CD4-positive, alpha-beta T cell treated with Interleukin-17A for 1 hour (primary cell): ENCODE measurements at regions not wholly inside any gene's neighbourhood (a gene's known extent, or its start where the extent isn't known, plus 50 kb on each side); places are given as distances from the start of the nearest gene placed in this dataset.

ENCODE experiments used
- DNase-seq: peaks from one replicate; pipeline ENCODE4 v3.0.0-alpha.2; 2020

DNA sequence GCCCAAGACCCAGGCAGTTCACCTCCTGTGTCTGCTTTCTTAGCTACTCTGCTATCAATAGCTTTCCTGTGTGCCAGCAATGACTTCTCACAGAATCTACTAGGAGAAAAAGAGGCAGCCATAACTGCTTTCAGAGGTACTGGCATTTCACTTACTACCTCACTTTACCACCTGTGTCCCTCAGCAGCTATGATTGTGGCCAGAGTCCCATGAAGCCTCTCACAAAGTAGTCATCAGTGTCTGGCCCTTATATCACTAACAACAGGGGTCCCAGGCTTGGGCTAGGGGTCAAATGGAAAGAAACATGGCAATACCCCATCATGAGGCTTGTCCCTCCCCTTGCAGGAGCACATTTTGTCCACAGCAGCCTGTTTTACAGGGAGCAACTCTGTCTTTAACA, 62.7 kb upstream of the EPS8L3 start:
- DNase-seq = no peak

- DNase-seq = no peak
Observed at GRCh38 chr1:109824349-109825115, 60.8 kb upstream of the EPS8L3 start.

- no peak for DNase-seq
Observed at GRCh38 chr1:109823543-109824348, 60.0 kb upstream of the EPS8L3 start.

DNA sequence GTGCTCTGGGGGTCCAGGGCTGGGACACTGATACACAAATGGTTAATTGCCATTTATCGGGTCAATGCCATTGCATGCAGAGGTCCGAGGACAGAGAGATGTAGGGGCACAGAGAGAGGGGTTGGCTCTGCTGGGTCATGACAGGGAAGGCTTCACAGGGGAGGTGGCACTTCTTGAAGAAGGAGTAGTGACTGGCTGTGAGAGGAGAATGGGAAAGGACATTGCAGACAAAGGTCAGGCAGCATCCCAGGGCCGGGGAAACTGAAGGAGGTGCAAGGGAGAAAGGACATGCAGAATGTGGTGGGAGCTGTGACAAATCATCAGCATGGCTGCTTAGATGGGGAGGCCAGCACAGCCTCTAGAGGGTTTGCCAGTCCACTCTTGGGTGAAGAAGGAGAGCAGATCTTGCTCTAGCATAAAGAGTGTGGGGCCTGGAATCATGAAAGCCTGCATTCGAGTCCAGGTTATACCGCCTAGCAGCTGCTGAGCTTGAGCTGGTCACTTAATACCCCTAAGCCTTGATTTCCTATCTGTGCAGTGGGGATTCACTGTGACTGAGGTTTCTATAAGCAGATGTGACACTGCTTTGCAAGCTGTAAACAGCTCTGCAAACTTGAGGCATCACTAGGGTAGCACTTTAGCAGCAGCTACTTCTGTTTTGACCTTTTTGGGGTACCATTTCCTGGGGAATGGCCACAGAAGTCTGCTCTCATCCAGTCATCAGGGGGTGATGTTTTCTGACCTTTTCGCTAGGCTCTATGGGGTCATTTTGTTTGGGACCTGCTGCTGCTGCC, 59.2 kb upstream of the EPS8L3 start:
- DNase-seq = no peak

DNA sequence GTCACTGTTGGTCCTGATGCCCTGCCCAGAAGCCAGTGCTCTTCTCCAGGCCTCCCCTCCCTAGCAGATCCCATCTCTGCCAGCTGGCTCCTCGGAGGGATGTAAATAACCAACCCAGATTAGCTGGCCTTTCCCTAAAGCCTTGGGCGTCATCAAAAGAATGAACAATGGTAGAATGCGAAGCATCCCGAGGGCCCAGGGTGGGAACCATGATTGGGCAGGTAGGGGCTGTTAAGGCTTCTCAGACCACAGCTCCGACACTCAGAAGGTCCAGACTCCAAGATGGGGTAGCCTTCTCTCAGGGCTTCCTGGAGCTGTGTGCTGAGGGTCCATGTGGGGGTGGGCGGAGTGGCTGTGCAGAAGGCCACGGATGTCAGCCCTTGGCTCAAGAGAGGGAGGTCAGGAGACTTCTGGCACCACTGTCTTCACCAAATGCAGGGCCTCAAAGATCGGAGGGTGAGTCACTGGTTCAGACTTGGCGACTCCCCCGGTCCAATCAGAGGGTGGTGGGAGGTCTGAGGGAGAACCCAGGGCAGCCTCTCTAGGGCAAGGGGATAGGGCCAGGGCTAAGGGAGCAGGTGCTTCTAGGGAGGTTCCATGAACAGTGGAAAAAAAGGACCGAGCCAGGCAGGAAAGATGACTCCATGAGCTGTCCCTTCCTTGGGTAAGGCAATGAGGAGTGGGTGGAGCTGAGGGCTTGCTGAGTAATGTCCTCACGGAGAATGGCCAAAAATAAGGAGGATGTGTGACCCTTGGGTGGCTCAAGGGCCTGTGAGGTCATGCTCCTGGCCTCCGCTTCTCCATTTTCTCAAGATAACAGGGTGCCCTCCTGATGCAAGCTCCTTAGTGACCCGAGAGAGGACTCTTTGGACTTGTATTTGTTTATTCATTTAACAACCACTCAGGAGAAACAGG, 58.4 kb upstream of the EPS8L3 start:
- no peak for DNase-seq

GRCh38 chr1:109821221-109821669, 57.5 kb upstream of the EPS8L3 start:
- DNase-seq = no peak

DNA sequence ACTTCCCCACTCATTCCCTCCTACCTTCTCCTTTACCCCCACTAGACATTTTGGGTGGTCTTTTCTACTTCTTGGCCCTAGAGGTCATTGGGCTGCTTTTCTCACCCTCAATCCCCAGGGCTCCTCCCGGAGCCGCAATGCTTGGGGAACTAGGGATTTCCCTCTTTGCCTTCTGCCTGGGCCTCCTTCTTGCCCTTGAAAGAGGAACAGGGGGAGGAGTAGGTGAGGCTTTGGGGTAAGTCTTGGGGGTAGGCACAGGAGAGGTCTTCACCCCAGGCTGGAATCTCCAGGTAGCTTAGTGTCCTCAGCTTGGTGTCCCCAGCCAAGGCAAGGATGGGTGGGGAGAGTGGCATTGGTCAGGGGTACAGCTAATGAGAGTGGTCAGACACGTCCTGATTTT, 56.2 kb upstream of the EPS8L3 start:
- no peak for DNase-seq

DNA sequence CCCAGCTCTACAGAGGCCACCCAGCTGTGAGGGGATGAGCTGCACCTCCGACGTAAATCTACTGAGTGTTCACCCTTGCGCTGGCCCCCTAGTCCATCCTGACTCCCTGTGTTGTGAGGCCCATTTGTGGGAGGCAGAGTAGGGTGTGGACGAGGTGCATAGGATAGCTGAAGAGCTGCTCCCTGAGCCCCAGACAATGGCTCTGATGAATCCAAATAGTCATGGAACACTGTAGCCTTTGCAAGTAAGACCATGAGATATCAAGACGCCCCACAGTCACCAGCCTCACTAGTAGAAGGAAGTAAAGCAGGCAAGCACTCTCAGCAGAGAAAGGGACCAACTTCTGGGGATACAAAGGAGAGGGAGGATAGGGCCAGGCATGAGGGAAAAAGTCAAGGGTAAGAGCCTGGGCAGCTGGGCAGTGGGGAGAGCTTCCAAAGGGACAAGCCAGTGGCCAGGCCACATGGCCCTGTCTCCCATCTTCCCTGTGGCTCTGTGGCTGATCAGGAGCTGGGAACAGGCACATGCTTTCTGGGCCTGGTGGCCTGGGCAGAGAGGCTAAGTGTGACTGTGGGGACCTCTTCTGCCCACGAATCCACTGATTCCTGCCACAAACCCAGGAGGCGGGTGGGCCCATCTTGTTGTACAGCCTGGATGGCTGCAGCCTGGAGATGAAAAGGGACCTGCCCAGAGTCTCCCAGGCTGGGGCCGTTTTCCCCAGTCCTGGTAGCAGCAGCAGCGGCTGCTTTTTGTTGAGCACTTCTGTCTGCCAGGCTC, 55.5 kb upstream of the EPS8L3 start:
- DNase-seq = no peak

- DNase-seq = no peak
Observed at GRCh38 chr1:109818271-109818987, 54.7 kb upstream of the EPS8L3 start.

GRCh38 chr1:109817881-109818270, 54.2 kb upstream of the EPS8L3 start:
- no peak for DNase-seq

GRCh38 chr1:109816975-109817535, 53.3 kb upstream of the EPS8L3 start:
- no peak for DNase-seq

DNA sequence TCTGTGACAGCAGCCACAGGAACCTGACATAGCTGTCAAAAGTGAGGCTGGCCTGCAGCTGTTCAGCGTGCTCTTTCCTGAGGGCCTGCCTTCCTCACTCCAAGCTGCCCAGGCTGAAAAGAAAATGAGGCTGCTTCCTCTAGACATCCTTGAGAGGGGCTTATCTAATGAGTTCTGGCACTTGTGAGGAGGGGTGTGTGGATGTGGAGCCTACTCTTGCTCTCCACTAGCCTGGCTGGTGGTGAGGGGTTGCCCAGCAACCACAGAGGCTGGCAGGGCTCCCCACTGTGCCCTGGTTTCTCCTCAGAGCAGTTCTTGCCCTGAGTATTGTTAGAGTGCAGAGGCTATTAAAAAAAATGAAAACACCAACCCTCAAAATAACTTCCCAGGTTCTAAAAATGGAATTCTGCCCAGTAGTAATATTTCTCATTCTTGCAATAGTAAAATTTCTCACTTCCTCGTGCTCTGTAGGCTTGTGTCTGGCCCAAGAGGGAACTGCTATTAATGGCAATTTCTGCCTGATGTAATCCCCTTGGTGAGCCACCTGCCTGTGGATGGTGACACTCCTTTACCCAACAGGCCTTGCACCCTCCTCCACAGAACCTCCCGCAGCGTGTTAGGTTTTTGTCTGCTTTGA, 52.6 kb upstream of the EPS8L3 start:
- peak; percentile 29 for DNase-seq

DNA sequence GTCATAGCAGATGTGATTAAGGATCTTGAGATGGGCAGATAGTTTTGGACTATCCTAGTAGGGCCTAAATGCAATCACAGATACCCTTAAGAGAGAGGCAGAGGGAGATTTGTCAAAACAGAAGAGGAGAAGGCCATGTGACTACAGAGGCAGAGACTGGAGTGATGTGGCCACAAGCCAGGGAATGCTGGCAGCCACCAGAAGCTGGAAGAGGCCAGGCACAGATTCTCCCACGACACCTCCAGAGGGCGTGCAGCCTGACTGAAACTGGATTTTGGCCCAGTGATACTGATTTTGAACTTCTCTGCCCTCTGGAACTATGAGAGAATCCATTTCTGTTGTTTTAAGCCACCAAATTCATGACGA, 52.1 kb upstream of the EPS8L3 start:
- DNase-seq = no peak

DNA sequence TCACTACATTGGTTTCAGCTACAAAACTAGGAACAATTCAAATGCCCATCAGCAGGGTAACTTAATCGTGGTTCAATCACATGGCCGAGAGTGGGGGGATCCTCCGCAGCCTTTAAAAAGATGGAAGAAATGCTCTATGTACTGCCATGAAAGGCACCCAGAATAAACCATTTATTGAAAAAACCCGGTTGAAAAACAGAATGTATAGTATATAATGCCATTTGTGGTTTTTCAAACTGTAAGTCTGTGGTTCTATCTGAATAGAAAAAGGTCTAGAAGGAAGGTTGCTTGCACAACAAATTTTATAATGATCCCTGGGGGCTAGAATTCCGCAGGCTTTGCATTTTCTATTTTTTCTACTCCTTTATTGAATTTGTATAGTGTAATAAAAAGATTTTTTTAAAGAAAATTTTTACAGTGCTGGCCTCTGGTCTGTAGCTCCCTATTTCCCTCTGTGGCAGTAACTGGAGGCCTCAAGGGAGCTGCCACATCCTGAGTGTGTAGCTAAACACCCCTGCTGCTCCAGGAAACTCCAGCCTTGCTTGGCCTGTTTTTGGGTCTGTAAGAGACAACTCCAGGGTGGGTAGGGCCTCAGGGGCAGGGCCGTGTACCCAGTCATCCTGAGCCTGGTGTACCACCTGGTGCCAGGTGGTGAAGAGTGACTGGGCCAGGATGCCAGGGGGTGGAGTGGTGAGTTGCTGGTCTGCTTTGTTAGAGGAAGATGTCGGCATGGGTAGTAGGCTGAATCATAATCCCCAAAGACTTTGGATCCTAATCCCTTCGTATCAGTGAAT, 51.5 kb upstream of the EPS8L3 start:
- no peak for DNase-seq

GRCh38 chr1:109814223-109814622, 50.5 kb upstream of the EPS8L3 start:
- DNase-seq = no peak
